Daoy (cell line): ENCODE measurements at regions not wholly inside any gene's neighbourhood (a gene's known extent, or its start where the extent isn't known, plus 50 kb on each side); places are given as distances from the start of the nearest gene placed in this dataset.

Experiments
- DNase-seq: peaks from one replicate; pipeline ENCODE4 v3.0.0-alpha.2; 2015; ENCODE audit warnings: low read depth

- DNase-seq, result no peak
Observed at GRCh38 chr13:61030445-61030844, 385.2 kb downstream of the PCDH20 start.

GRCh38 chr13:61029064-61029463, 386.6 kb downstream of the PCDH20 start:
- no peak for DNase-seq

GRCh38 chr13:61024046-61024445, 391.6 kb downstream of the PCDH20 start:
- DNase-seq, result no peak

- DNase-seq, result no peak
Observed at GRCh38 chr13:61021838-61022237, 393.8 kb downstream of the PCDH20 start.

- no peak for DNase-seq
Observed at GRCh38 chr13:61013796-61014195, 401.9 kb downstream of the PCDH20 start.

- no peak for DNase-seq
Observed at GRCh38 chr13:61010358-61010757, 405.3 kb downstream of the PCDH20 start.

- DNase-seq, result no peak
Observed at GRCh38 chr13:61002686-61003085, 413.0 kb downstream of the PCDH20 start.

- DNase-seq, result no peak
Observed at GRCh38 chr13:60990032-60990733, 425.5 kb downstream of the PCDH20 start.

- DNase-seq, result no peak
Observed at GRCh38 chr13:60986301-60986700, 429.3 kb downstream of the PCDH20 start.

GRCh38 chr13:60981407-60981806, 434.2 kb downstream of the PCDH20 start:
- DNase-seq, result no peak

GRCh38 chr13:60976367-60976766, 439.3 kb downstream of the PCDH20 start:
- no peak for DNase-seq

GRCh38 chr13:60974296-60974695, 441.4 kb downstream of the PCDH20 start:
- DNase-seq, result no peak

GRCh38 chr13:60973529-60973928, 442.1 kb downstream of the PCDH20 start:
- DNase-seq, result no peak

GRCh38 chr13:60970736-60971135, 444.9 kb downstream of the PCDH20 start:
- no peak for DNase-seq

GRCh38 chr13:60969656-60970055, 446.0 kb downstream of the PCDH20 start:
- no peak for DNase-seq

GRCh38 chr13:60959427-60959826, 456.2 kb downstream of the PCDH20 start:
- DNase-seq, result no peak

- no peak for DNase-seq
Observed at GRCh38 chr13:60957816-60958215, 457.8 kb downstream of the PCDH20 start.

- DNase-seq, result no peak
Observed at GRCh38 chr13:60945396-60945795, 470.3 kb downstream of the PCDH20 start.

- DNase-seq, result no peak
Observed at GRCh38 chr13:60944863-60945262, 470.8 kb downstream of the PCDH20 start.

- DNase-seq, result no peak
Observed at GRCh38 chr13:60944016-60944415, 471.6 kb downstream of the PCDH20 start.

GRCh38 chr13:60936281-60936680, 479.4 kb downstream of the PCDH20 start:
- DNase-seq, result no peak

GRCh38 chr13:60933638-60934037, 482.0 kb downstream of the PCDH20 start:
- no peak for DNase-seq

- DNase-seq, result no peak
Observed at GRCh38 chr13:60931858-60932546, 483.6 kb downstream of the PCDH20 start.

- DNase-seq, result no peak
Observed at GRCh38 chr13:60925686-60926085, 490.0 kb downstream of the PCDH20 start.
